Osteoblast (primary cell): ENCODE measurements at regions not wholly inside any gene's neighbourhood (a gene's known extent, or its start where the extent isn't known, plus 50 kb on each side); places are given as distances from the start of the nearest gene placed in this dataset.
A peak's percentile ranks its signal among the peaks of the same experiment; 100 is the strongest.
"Not testable (repeated sequence)": the region's sequence is repeated elsewhere in the genome, so short reads cannot be mapped to it uniquely, and the experiment has no call there.

Experiments
- DNase-seq: peaks from one replicate; pipeline ENCODE4 v3.0.0; 2011; ENCODE audit warnings: low spot score, mixed read lengths; ENCODE audit not compliant: insufficient read length; ENCODE audit errors: missing footprints
- H2AFZ ChIP-seq: 2 replicates; pipeline ENCODE4 v1.6.0; 2011; ENCODE audit warnings: mild to moderate bottlenecking, low read length
- H3K27ac ChIP-seq: 2 replicates; pipeline ENCODE4 v1.5.1; 2011; ENCODE audit warnings: mild to moderate bottlenecking, low read depth, low read length, moderate library complexity
- H3K27me3 ChIP-seq: 2 replicates; pipeline ENCODE4 v1.6.0; 2012; ENCODE audit warnings: mild to moderate bottlenecking, control low read depth, inconsistent platforms, low read length, moderate library complexity; ENCODE audit not compliant: insufficient read depth
- H3K36me3 ChIP-seq: 2 replicates; pipeline ENCODE4 v1.5.1; 2011; ENCODE audit warnings: mild to moderate bottlenecking, low read length, control low read depth, moderate library complexity; ENCODE audit not compliant: insufficient read depth
- H3K4me1 ChIP-seq: 2 replicates; pipeline ENCODE4 v1.5.1; 2011; ENCODE audit warnings: mild to moderate bottlenecking, low read length, control low read depth, moderate library complexity; ENCODE audit not compliant: insufficient read depth
- H3K4me2 ChIP-seq: 2 replicates; pipeline ENCODE4 v1.6.0; 2011; ENCODE audit warnings: mild to moderate bottlenecking, low read length; ENCODE audit not compliant: insufficient read depth
- H3K4me3 ChIP-seq: fragments of 200-600 bp; sonication (generic); 3 replicates; pipeline ENCODE4 v1.5.1; 2012; ENCODE audit warnings: mild to moderate bottlenecking, low read length, inconsistent platforms; ENCODE audit not compliant: insufficient read depth
- H3K79me2 ChIP-seq: 2 replicates; pipeline ENCODE4 v1.6.0; 2012; ENCODE audit warnings: mild to moderate bottlenecking, low read length, control low read depth, inconsistent platforms; ENCODE audit not compliant: insufficient read depth
- H3K9me3 ChIP-seq: 2 replicates; pipeline ENCODE4 v1.5.1; 2011; ENCODE audit warnings: low read depth, low read length, control low read depth
- H4K20me1 ChIP-seq: 2 replicates; pipeline ENCODE4 v1.6.0; 2012; ENCODE audit warnings: mild to moderate bottlenecking, low read length, control low read depth; ENCODE audit not compliant: insufficient read depth

DNA sequence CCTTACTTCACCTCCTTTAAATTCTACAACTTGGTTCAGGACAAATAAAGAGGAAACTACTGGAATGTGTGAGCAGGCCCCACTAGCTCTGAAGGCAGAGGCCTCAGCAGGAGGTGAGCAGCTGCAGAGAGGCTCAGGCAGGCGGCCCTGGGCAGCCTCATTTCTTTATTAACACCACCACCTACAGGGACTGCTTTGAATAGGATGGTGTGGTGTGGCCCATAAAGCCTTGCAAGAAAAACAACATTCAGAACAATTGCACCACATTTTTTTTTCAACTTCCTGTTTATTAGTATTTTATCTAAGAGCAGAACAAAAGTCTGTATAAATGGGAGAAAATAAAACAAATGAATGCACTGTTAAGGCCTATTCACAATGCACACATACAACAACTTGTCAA is 333.7 kb downstream of the BCL2L11 start:
- not testable (repeated sequence) for H4K20me1 ChIP-seq, DNase-seq, H3K4me1 ChIP-seq, H3K9me3 ChIP-seq, H3K4me2 ChIP-seq, H3K27ac ChIP-seq, H3K36me3 ChIP-seq, H2AFZ ChIP-seq, H3K4me3 ChIP-seq, H3K27me3 ChIP-seq
- H3K79me2 ChIP-seq, result peaks cover 33% of the 10 kb centered on the region

DNA sequence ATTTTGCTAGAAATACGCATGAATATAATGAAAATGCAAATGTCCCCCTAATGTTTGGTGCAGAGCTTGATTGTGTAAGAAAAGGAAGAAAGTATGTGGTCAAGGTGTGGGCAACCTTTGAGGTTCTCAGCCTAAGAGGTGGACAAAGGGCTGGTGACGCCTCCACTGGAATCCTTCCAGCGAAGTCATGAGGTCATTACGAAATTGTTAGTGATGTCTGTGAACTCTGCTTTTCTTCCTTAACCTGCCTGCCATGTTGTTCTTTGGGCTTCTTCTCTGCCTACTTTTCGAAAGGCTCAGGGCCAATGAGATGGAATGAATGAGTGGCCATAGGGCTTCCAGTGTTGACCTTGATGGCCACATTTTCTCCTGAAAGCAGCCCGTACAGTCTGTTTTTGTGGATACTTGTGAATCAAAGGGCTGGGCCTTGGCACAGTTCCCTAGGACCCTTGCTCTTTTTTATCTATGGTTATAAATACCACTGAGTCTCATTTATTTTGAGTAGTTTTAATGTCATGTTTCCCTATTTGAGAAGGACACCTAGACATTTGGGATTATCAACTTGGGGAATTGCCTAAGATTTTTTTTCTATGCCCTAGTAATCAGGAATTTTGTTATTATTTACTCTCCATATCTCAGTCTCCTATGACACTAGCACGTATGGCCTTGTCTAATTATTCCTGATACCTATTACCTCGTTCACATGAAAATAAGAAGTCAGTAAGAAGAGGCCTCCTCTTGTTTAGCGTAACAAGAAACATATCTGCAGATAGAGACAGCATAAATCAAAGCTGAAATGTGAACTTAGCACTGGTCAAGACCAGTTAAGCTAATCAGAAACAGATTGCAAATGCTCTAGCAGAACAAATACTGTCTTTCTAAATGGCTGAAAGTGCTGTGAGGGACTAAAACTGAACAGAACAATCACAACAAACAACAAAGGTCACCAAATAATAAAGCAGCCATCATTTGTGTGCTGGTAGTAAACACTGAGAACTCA is 334.6 kb downstream of the BCL2L11 start:
- H3K27ac ChIP-seq, H3K4me3 ChIP-seq, H3K4me2 ChIP-seq, H3K27me3 ChIP-seq, H2AFZ ChIP-seq, H3K36me3 ChIP-seq, H3K9me3 ChIP-seq, H3K4me1 ChIP-seq, H4K20me1 ChIP-seq, DNase-seq: not testable (repeated sequence)
- peaks cover 35% of the 10 kb centered on the region for H3K79me2 ChIP-seq

DNA sequence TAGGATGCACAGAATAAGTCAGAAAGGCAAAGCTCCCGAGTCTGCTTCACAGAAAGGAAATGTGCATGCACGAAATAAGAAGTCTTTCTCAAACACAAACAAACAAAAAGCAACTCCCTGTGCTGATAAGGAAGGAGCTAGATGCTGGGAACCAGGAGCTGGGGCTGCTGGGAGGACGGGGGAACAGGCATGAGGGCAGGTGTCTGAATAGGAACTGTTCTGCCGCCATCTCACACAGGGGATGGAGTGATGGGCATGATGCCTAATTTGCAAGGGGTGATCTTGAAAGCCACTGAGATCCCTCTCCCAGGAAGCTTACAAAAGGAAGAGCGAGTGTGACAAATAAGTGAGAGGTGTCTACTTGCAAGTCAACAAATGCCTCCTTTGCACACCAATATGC is 336.5 kb downstream of the BCL2L11 start:
- DNase-seq, H3K4me1 ChIP-seq, H3K27ac ChIP-seq, H3K4me3 ChIP-seq, H4K20me1 ChIP-seq, H2AFZ ChIP-seq, H3K4me2 ChIP-seq, H3K36me3 ChIP-seq, H3K9me3 ChIP-seq, H3K27me3 ChIP-seq: not testable (repeated sequence)
- H3K79me2 ChIP-seq, result peaks cover 50% of the 10 kb centered on the region

DNA sequence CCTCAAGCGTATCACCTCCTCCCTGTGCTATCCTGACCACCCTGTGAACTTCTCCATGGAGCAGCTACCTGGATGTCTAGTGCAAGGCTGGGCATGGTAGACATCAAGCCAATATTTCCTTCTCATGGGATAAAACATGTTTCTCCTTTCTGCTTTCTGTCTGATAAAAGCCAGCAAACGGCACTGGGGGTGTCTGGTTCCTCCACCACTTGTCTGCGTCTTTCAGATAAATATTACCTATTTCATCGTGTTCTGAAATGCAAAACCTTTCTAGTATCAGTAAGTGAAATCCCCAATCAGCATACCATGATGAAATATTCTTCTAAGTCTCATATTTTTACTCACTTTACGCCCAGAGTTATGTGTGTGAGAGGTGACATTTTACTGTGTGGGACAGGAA is 340.2 kb downstream of the BCL2L11 start:
- H3K79me2 ChIP-seq, result peaks cover 51% of the 10 kb centered on the region
- H3K4me1 ChIP-seq, H3K4me3 ChIP-seq, H3K27ac ChIP-seq, H3K27me3 ChIP-seq, H3K36me3 ChIP-seq, H4K20me1 ChIP-seq, H2AFZ ChIP-seq, H3K9me3 ChIP-seq, DNase-seq, H3K4me2 ChIP-seq: not testable (repeated sequence)

DNA sequence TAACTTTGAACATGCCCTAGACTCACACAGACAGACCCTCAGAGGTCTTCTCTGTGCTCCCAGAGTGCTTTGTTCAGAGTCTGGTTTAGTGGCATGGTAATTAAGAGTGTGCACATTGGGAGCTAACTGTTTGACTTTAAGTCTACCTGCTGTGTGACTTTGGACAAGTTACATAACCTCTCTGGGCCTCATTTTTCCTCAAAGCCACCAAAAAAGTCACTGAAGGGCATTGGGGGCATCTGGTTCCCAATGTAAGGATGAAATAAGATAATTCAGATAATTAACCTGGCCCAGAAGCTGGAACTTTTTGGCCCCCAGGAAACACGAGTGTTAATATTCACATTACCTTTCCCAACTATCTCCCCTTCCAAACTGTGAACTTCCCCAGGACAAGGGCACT is 341.1 kb downstream of the BCL2L11 start:
- not testable (repeated sequence) for H2AFZ ChIP-seq, H3K36me3 ChIP-seq, H3K27me3 ChIP-seq, H4K20me1 ChIP-seq, H3K9me3 ChIP-seq, DNase-seq, H3K4me2 ChIP-seq, H3K4me1 ChIP-seq, H3K4me3 ChIP-seq, H3K27ac ChIP-seq
- peaks cover 60% of the 10 kb centered on the region for H3K79me2 ChIP-seq

DNA sequence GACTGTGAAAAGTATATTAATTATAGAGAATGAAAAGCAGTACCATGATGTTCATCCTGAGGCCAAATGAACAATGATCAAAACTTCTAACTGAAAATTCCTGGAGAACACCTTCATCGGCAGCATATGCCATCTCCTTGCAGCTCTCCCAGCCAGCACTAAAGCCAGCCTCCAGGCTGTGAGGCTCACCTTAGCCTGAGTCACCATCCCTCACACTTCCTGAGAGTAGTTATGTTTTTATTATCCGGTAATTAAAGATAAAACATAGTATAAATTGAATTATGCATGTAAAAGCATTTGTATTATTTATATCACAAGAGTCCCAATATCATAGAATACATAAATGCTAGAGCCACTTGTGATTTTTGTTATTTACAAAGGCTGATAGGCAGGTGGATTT is 341.9 kb downstream of the BCL2L11 start:
- H2AFZ ChIP-seq, H3K4me2 ChIP-seq, H3K4me3 ChIP-seq, H3K4me1 ChIP-seq, H3K27ac ChIP-seq, H3K27me3 ChIP-seq, H3K9me3 ChIP-seq, DNase-seq, H4K20me1 ChIP-seq, H3K36me3 ChIP-seq: not testable (repeated sequence)
- H3K79me2 ChIP-seq, result peaks cover 63% of the 10 kb centered on the region

DNA sequence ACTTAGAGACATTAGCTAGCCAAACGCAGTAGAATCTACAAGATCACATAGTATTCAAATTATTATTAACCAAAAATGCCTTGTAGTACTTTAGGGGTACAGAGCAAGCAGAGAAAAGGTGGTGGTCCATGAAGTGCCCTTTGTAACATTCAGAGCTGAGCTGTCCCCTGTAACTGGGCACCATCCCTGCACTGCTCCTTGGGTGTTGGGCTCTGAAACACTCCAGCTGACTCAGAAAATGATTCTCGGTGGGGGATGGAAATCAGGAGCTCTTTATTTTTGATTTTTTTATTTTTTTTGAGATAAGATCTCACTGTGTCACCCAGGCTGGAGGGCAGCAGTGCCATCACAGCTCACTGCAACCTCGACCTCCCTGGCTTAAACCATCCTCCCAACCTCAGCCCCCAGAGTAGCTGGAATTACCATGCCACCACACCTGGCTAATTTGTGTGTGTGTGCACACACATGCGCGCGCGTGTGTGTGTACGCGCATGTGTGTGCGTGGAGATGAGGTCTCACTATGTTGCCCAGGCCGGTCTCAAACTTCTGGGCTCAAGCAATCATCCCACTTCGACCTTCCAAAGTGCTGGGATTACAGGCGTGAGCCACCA is 342.6 kb downstream of the BCL2L11 start:
- H3K4me2 ChIP-seq, H3K9me3 ChIP-seq, H3K4me1 ChIP-seq, H2AFZ ChIP-seq, H3K27me3 ChIP-seq, H3K27ac ChIP-seq, H4K20me1 ChIP-seq, H3K4me3 ChIP-seq, DNase-seq, H3K36me3 ChIP-seq: not testable (repeated sequence)
- H3K79me2 ChIP-seq, result peaks cover 58% of the 10 kb centered on the region

DNA sequence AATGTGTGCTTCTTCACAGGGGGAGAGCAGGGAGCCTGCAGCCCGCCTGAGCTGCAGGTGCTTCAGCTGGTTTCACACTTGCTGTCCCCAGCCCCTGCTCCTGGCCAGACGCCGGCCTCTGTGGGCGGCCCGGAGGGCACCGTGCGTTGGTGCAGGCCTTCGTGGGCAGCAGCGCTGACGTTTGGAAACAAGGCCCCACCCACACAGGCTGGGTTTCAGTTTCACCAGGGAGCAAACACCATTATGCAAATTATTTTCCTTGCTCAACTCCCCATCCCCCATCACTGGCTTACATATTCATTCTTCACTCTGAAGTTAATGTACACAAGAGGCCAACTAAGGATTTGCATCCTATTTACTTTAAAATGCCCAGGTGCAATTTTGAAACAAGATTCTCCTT is 343.2 kb downstream of the BCL2L11 start:
- not testable (repeated sequence) for DNase-seq, H3K36me3 ChIP-seq, H2AFZ ChIP-seq, H4K20me1 ChIP-seq, H3K4me1 ChIP-seq, H3K4me3 ChIP-seq, H3K27ac ChIP-seq, H3K9me3 ChIP-seq, H3K27me3 ChIP-seq
- Histone ChIP-seq H3K79me2 (peaks cover 57% of the 10 kb centered on the region), H3K4me2 (peak overlapping the region; percentile 23)

DNA sequence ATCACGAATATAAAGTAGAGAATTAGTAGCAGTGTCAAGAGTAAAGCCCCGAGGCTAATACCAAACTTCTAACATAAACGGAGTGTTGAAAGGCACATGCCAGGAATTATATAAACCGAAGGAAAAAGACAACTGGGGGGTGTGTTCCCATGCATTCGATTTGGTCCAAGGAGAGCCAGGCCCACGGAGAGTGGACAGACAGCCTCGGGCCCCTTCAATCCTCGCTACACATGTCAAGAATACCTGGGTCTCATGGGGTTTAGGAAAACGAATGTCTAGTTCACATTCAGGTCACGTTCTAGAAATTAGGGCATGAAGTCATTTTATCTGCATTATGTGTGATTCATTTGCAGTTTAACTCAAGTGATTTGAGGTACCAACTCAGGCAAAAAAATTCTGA is 343.7 kb downstream of the BCL2L11 start:
- not testable (repeated sequence) for H3K27ac ChIP-seq, H3K4me1 ChIP-seq, H3K4me3 ChIP-seq, H3K36me3 ChIP-seq, H4K20me1 ChIP-seq, H2AFZ ChIP-seq, DNase-seq, H3K27me3 ChIP-seq, H3K9me3 ChIP-seq
- Histone ChIP-seq H3K79me2 (peaks cover 58% of the 10 kb centered on the region), H3K4me2 (peak overlapping the region; percentile 23)
